ENCODE measurements at regions not wholly inside any gene's neighbourhood (a gene's known extent, or its start where the extent isn't known, plus 50 kb on each side); places are given as distances from the start of the nearest gene placed in this dataset.

DNA sequence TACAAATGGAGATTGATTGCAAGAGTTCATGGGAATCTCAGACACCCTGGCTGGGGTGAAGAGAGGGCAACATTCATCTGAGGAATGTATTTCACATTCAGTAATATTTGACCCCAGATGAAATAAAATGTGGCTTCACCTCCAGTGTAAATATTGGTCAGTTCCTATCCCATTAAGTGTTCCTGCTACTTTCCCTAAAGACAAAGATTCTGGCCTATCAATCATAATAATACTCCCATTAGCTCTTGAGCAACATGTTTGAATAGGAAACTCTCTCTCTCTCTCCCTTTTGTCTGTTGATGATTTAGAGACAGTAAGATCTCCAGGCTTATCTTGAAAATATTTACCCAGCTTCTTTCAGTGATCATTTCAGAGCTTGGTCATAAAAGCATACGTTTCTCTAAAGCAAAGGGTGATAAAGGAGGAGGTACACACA is 70.1 kb downstream of the KCNJ2 start:
- 0 to 27% (median 12%) methylated on average over 1 of the region's 1 CpG for WGBS, 5 donors
- Histone ChIP-seq H3K9me3 (no peaks in the 10 kb centered on the region), H3K4me3 (no peak overlapping the region), H3K36me3 (no peaks in the 10 kb centered on the region), H3K27me3 (no peaks in the 10 kb centered on the region), H3K4me1 (no peaks in the 10 kb centered on the region), H3K27ac (no peak overlapping the region)
- no peak for DNase-seq
- TF ChIP-seq EP300 (IDR thresholded peaks at IDR 0.05) (no peak), POLR2AphosphoS5 (IDR thresholded peaks at IDR 0.05) (no peak), POLR2A (IDR thresholded peaks at IDR 0.05) (no peak)
- TF ChIP-seq, protein P1, sequence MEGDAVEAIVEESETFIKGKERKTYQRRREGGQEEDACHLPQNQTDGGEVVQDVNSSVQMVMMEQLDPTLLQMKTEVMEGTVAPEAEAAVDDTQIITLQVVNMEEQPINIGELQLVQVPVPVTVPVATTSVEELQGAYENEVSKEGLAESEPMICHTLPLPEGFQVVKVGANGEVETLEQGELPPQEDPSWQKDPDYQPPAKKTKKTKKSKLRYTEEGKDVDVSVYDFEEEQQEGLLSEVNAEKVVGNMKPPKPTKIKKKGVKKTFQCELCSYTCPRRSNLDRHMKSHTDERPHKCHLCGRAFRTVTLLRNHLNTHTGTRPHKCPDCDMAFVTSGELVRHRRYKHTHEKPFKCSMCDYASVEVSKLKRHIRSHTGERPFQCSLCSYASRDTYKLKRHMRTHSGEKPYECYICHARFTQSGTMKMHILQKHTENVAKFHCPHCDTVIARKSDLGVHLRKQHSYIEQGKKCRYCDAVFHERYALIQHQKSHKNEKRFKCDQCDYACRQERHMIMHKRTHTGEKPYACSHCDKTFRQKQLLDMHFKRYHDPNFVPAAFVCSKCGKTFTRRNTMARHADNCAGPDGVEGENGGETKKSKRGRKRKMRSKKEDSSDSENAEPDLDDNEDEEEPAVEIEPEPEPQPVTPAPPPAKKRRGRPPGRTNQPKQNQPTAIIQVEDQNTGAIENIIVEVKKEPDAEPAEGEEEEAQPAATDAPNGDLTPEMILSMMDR (IDR thresholded peaks at IDR 0.05) = no peak
- intact Hi-C loops (cut with DNase I; ENCODE audit: low total_unique reads) = no loop called here

DNA sequence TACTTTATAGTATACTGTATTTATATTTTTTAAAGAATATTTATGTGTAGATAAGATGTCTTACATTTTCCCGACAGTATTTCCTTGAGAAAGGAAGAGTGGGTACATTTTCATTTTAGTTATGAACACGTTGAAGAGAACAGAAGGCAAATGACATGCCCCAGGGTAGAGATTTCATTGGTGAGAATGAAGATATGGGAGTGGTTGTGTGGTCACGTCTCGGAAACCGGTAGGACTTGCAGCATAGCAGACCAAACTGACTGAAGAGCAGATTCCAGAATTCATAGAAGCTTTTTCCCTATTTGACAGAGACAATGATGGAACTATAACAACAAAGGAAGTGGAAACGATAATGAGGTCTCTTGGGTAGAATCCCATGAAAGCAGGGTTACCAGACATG is 71.7 kb downstream of the KCNJ2 start:
- intact Hi-C loops (cut with DNase I; ENCODE audit: low total_unique reads) = no loop called here
- H3K9me3 ChIP-seq = no peaks in the 10 kb centered on the region
- H3K36me3 ChIP-seq = no peaks in the 10 kb centered on the region
- no peak overlapping the region for H3K27ac ChIP-seq
- DNase-seq = no peak
- no peak overlapping the region for H3K4me3 ChIP-seq
- TF ChIP-seq POLR2A (IDR thresholded peaks at IDR 0.05) (no peak), POLR2AphosphoS5 (IDR thresholded peaks at IDR 0.05) (no peak), EP300 (IDR thresholded peaks at IDR 0.05) (no peak)
- TF ChIP-seq, protein P1 (IDR thresholded peaks at IDR 0.05) = no peak
- H3K27me3 ChIP-seq = no peaks in the 10 kb centered on the region
- 85 to 90% (median 87%) methylated on average over 6 of the region's 6 CpGs for WGBS, 5 donors
- no peaks in the 10 kb centered on the region for H3K4me1 ChIP-seq

DNA sequence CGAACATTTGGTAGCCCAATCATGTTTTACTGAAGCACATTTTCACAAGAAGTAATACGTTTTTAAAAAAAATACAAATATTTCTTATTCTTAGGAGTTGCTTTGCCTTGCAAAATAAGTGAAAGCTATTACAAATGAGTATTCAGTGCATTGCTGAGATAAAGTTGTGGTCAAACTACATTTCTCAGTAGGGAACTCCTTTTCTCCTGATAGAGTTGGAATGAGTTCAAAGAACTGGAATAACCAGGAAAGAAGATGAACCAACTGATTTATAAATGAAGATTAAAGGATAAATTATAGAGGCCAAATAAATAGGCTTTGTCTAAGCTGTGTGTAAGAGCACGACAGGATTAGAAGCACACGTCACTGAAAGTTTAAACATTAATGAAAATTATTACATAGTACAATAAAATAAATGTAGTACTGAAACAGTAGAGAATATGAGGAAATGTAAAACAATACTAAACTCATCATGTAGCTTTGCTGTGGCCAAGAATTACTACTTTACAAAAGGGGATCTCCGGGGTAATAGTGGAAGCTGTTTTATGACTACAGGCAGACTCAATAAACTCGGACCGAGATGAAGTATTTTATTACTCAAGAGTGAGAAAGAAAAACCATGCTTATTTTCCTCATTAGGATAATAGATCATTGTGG is 73.6 kb downstream of the KCNJ2 start:
- no peak overlapping the region for H3K27ac ChIP-seq
- DNase-seq = peak in 1 of 2 donors; percentile 12
- 47 to 59% (median 50%) methylated on average over 7 of the region's 7 CpGs for WGBS, 5 donors

DNA sequence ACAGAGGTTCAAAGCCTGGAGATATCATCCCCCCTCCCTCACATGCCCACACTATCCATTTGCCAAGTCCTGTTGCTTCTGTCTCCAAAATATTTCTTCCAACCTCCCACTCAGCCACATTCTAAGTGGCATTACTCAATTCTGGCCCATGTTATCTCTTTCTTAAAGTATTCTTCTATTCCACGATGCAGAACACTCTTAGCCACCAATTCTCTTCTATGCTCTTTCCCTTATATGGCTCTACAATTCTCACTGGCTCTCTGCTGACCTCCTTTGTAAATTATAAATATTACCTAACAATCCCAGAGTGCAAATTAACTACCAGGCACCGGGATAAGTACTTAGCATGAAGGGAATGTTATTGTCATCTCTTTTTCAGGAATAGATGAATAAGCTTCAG is 82.4 kb downstream of the KCNJ2 start:
- intact Hi-C loops (cut with DNase I; ENCODE audit: low total_unique reads) = no loop called here
- DNase-seq = no peak
- TF ChIP-seq POLR2AphosphoS5 (IDR thresholded peaks at IDR 0.05) (no peak), POLR2A (IDR thresholded peaks at IDR 0.05) (no peak), EP300 (IDR thresholded peaks at IDR 0.05) (no peak)
- TF ChIP-seq, protein P1 (IDR thresholded peaks at IDR 0.05) = no peak
- WGBS, 5 donors = 60 to 77% (median 66%) methylated on average over 2 of the region's 2 CpGs
- Histone ChIP-seq H3K4me3 (no peak overlapping the region), H3K27me3 (no peaks in the 10 kb centered on the region), H3K36me3 (no peaks in the 10 kb centered on the region), H3K9me3 (no peaks in the 10 kb centered on the region), H3K4me1 (no peaks in the 10 kb centered on the region), H3K27ac (no peak overlapping the region)

More for the DNA sequence above, 73.6 kb downstream of the KCNJ2 start:
- TF ChIP-seq POLR2AphosphoS5 (IDR thresholded peaks at IDR 0.05) (no peak), EP300 (IDR thresholded peaks at IDR 0.05) (no peak), POLR2A (IDR thresholded peaks at IDR 0.05) (no peak)
- TF ChIP-seq, protein P1 (IDR thresholded peaks at IDR 0.05) = no peak
- no peaks in the 10 kb centered on the region for H3K4me1 ChIP-seq
- no peaks in the 10 kb centered on the region for H3K36me3 ChIP-seq
- no peaks in the 10 kb centered on the region for H3K27me3 ChIP-seq
- H3K4me3 ChIP-seq = no peak overlapping the region
- intact Hi-C loops (cut with DNase I; ENCODE audit: low total_unique reads) = no loop called here
- no peaks in the 10 kb centered on the region for H3K9me3 ChIP-seq

Data from stomach (tissue), 8 donors.